ENCODE measurements at regions not wholly inside any gene's neighbourhood (a gene's known extent, or its start where the extent isn't known, plus 50 kb on each side); places are given as distances from the start of the nearest gene placed in this dataset.
A peak's percentile ranks its signal among the peaks of the same experiment; 100 is the strongest.

GRCh38 chr2:58427572-58428095, 186.5 kb upstream of the FANCL start:
- Histone ChIP-seq H3K36me3 (no peaks in the 10 kb centered on the region), H3K4me1 (ENCODE audit: control insufficient read depth in 1 of 2, low read depth in 2 of 2) (no peaks in the 10 kb centered on the region), H3K9me3 (no peaks in the 10 kb centered on the region), H3K27me3 (replicated peaks; ENCODE audit: insufficient read depth) (no peaks in the 10 kb centered on the region), H3K4me3 (peak overlapping the region; percentile 42), H3K27ac (no peak overlapping the region)
- no peak for DNase-seq (ENCODE audit: low spot score)
- no peak for ATAC-seq (ENCODE audit: insufficient number of reproducible peaks, low FRiP score, low read depth)
- TF ChIP-seq CTCF (IDR thresholded peaks at IDR 0.05): no peak

- ATAC-seq (ENCODE audit: insufficient number of reproducible peaks, low FRiP score, low read depth): no peak
- no peaks in the 10 kb centered on the region for H3K9me3 ChIP-seq
- no peak overlapping the region for H3K4me3 ChIP-seq
- H3K4me1 ChIP-seq (ENCODE audit: control insufficient read depth in 1 of 2, low read depth in 2 of 2): no peaks in the 10 kb centered on the region
- H3K27ac ChIP-seq: no peak overlapping the region
- H3K27me3 ChIP-seq (replicated peaks; ENCODE audit: insufficient read depth): no peaks in the 10 kb centered on the region
- H3K36me3 ChIP-seq: no peaks in the 10 kb centered on the region
- TF ChIP-seq CTCF (IDR thresholded peaks at IDR 0.05): no peak
- no peak for DNase-seq (ENCODE audit: low spot score)
These were observed 184.2 kb upstream of the FANCL start for GRCh38 chr2:58425368-58425767.

- TF ChIP-seq CTCF (IDR thresholded peaks at IDR 0.05): no peak
- Histone ChIP-seq H3K36me3 (no peaks in the 10 kb centered on the region), H3K4me3 (no peak overlapping the region), H3K27me3 (replicated peaks; ENCODE audit: insufficient read depth) (no peaks in the 10 kb centered on the region), H3K4me1 (ENCODE audit: control insufficient read depth in 1 of 2, low read depth in 2 of 2) (no peaks in the 10 kb centered on the region), H3K9me3 (no peaks in the 10 kb centered on the region), H3K27ac (no peak overlapping the region)
- no peak for ATAC-seq (ENCODE audit: insufficient number of reproducible peaks, low FRiP score, low read depth)
- no peak for DNase-seq (ENCODE audit: low spot score)
These were observed 178.9 kb upstream of the FANCL start for GRCh38 chr2:58419983-58420382.

GRCh38 chr2:58416696-58417095, 175.6 kb upstream of the FANCL start:
- Histone ChIP-seq H3K27ac (no peak overlapping the region), H3K4me1 (ENCODE audit: control insufficient read depth in 1 of 2, low read depth in 2 of 2) (no peaks in the 10 kb centered on the region), H3K9me3 (no peaks in the 10 kb centered on the region), H3K36me3 (no peaks in the 10 kb centered on the region), H3K4me3 (no peak overlapping the region), H3K27me3 (replicated peaks; ENCODE audit: insufficient read depth) (no peaks in the 10 kb centered on the region)
- no peak for TF ChIP-seq CTCF (IDR thresholded peaks at IDR 0.05)
- ATAC-seq (ENCODE audit: insufficient number of reproducible peaks, low FRiP score, low read depth): no peak
- DNase-seq (ENCODE audit: low spot score): no peak

- Histone ChIP-seq H3K9me3 (no peaks in the 10 kb centered on the region), H3K36me3 (no peaks in the 10 kb centered on the region), H3K4me3 (no peak overlapping the region), H3K27ac (no peak overlapping the region), H3K4me1 (ENCODE audit: control insufficient read depth in 1 of 2, low read depth in 2 of 2) (no peaks in the 10 kb centered on the region), H3K27me3 (replicated peaks; ENCODE audit: insufficient read depth) (no peaks in the 10 kb centered on the region)
- no peak for TF ChIP-seq CTCF (IDR thresholded peaks at IDR 0.05)
- ATAC-seq (ENCODE audit: insufficient number of reproducible peaks, low FRiP score, low read depth) (no peak), DNase-seq (ENCODE audit: low spot score) (no peak)
These were observed 173.4 kb upstream of the FANCL start for GRCh38 chr2:58414506-58414905.
